ENCODE measurements at regions not wholly inside any gene's neighbourhood (a gene's known extent, or its start where the extent isn't known, plus 50 kb on each side); places are given as distances from the start of the nearest gene placed in this dataset.

GRCh38 chr1:87951409-87951808 lies 622.7 kb downstream of the LMO4 start:
- TF ChIP-seq, protein P1, sequence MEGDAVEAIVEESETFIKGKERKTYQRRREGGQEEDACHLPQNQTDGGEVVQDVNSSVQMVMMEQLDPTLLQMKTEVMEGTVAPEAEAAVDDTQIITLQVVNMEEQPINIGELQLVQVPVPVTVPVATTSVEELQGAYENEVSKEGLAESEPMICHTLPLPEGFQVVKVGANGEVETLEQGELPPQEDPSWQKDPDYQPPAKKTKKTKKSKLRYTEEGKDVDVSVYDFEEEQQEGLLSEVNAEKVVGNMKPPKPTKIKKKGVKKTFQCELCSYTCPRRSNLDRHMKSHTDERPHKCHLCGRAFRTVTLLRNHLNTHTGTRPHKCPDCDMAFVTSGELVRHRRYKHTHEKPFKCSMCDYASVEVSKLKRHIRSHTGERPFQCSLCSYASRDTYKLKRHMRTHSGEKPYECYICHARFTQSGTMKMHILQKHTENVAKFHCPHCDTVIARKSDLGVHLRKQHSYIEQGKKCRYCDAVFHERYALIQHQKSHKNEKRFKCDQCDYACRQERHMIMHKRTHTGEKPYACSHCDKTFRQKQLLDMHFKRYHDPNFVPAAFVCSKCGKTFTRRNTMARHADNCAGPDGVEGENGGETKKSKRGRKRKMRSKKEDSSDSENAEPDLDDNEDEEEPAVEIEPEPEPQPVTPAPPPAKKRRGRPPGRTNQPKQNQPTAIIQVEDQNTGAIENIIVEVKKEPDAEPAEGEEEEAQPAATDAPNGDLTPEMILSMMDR (IDR thresholded peaks at IDR 0.05) = no peak
- TF ChIP-seq POLR2A (IDR thresholded peaks at IDR 0.05) = no peak
- no peak for TF ChIP-seq EP300 (IDR thresholded peaks at IDR 0.05)
- TF ChIP-seq POLR2AphosphoS5 (IDR thresholded peaks at IDR 0.05) = no peak

Data from suprapubic skin (tissue), 4 donors.